Activated CD4-positive, alpha-beta T cell treated with anti-CD3 and anti-CD28 coated beads for 48 hours (primary cell): ENCODE measurements at regions not wholly inside any gene's neighbourhood (a gene's known extent, or its start where the extent isn't known, plus 50 kb on each side); places are given as distances from the start of the nearest gene placed in this dataset.

ENCODE experiments used
- DNase-seq: peaks from one replicate; pipeline ENCODE4 v3.0.0-alpha.2; 2020

DNA sequence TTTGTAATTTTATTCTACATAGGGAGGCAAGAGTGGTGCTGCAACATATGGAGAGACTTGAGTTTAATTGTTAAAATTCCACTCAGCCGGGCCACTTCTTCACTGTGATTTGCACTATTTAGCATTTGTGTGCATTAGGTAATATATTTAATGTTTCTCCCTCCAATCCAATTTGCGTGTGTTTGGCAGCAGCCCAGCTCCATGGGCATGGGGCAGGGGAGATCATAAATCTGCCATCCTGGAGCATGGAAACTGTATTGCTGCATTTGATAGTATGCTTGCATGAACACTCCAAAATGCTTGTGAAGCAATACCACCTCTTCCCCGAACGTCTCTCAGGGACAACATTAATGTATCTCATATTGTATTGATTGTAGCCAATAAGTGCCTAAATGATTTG, 339.1 kb upstream of the RBFOX1 start:
- DNase-seq, result no peak

DNA sequence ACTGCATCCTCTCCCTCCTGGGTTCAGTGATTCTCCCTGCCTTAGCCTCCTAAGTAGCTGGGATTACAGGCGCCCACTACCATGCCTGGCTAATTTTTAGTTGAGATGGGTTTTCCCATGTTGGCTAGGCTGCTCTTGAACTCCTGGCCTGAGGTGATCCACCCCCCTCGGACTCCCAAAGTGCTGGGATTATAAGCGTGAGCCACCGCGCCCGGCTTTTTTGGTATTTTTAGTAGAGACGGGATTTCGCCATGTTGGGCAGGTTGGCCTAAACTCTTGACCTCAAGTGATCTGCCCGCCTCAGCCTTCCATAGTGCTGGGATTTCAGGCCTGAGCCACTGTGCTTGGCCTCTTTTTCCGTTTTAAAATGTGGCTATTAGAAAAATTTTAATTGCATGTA, 343.8 kb upstream of the RBFOX1 start:
- DNase-seq, result no peak

DNA sequence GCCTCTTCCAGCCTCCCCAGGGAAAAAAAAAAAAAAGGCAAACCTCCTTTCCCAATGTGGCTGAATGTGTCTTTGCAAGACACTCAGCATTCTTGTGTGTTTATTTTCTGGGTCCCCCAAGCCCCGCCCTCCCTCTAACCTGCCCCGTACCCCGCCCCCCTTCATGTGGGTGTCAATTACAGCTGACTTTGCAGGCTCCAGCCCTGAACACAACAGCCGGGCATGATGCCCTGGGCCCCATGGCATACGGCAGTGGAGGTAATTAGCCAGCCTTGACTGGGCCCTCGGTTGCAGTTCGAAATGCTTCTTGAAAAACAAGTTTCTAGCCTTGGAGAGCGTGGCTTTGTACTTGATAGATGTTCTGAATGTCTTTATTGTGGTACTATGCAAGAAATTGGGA, 354.7 kb upstream of the RBFOX1 start:
- no peak for DNase-seq

DNA sequence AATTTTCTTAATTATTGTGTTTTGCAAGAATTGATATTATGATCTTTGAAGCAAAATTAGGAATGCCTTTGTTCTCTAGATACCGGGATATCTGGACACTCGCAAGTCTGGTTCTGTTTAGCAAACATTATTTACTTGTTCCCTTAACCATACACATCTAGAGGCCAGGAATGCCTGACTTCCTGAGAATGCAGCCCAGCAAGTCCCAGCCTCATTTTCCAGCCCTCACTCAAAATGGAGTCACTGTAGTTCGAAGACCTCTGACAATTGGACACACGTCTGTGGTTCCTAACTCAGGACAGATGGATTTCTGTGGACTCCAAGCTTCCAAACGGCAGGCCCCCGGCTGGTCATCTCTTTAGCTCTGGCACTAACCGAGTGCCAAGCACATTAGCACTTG, 355.4 kb upstream of the RBFOX1 start:
- DNase-seq, result no peak

DNA sequence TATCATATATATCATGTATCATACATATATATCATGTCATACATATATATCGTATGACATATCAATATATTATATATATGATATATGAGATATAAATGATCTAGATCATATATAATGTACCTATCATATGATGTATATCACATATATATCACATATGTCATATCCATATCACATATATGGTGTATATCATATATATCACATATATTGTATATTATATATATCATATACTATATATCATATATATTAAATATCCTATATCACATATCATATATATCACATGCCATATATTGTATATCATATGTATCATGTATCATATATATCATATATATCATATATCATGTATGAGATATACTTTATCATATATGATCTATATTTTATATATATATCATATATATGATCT, 355.9 kb upstream of the RBFOX1 start:
- no peak for DNase-seq

DNA sequence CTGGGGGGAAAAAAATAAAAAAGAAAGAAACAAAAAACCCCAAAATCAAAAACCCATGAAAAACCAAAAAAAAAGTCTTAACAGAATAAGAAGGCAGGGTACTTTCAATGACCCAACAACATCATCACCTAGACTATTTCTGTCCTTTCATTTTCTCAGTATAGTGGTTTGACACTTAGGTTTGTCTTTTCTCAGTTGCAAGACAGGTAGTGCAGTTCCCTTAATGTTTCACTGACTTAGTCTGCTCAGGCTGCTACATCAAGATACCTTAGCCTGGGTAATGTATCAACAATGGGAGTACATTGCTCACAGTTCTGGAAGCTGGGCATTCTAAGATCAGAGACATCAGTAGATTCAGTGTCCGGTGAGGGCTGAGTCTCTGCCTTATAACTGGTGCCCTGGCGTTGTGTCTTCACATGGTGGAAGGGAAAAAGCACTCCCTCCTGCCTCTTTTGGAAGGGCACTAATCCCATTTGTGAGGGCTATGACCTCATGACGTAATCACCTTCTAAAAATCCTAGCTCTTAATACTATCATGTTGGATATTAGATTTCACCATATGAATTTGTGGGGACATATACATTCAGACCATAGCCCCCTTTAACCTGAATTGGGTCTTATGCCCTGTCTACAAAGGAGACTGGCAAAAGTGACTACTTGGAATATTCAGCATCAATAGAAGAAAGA, 362.3 kb upstream of the RBFOX1 start:
- no peak for DNase-seq

DNA sequence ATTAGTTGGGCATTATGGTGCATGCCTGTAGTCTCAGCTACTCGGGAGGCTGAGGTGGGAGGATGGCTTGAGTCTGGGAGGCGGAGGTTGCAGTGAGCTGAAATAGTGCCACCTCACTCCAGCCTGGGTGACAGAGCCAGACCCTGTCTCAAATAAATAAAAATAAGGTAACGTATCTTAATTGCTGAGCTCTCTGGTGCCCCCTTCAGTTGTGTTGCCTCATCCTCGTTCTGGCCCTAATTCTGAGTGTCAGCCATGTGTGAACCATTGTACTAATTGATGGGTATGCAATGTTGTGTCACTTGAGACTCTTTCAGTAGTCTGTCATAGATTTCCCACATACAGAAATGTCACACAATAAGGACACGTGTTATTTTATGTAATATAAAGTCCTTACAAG, 363.1 kb upstream of the RBFOX1 start:
- no peak for DNase-seq

DNA sequence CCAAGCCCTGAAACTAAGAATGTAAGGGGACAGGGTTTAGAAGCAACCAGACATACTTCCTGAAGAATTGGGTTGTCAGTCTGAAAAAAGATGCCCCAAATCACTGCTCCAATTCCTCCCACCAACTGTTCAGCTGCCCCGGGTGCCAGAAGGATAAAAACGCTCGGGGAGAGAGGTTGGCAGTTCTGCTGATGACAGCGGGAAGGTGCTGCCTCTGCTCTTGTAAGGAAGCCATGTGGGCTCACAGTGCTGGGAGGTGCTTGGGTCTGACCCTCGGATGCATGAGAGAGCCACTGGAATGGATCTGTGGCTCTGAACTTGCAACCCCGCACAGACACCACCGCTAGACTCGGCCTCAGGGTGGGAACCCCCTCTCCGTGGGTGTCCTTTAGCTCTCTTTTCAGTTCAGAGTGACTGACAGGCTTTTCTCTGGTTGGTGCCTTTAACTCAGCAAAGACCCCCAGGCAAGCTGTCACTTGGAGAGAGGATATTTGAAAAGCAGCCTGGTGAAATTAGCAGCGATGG, 364.8 kb upstream of the RBFOX1 start:
- DNase-seq, result no peak

DNA sequence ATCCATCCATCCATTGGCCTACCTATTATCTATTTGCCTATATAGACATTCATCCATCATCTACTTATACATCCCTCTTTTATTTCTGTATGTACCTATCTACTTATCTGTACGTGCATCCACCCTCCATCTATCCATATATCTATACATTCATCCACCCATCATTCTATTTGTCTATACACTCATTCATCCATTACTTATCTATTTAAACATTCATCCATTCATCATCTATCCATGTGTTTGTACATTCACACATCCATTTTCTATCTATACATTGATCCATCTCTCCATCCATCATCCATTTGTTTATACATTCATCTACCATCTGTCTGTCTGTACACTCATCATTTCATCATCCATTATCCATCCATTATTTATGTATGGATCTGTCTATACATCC, 365.7 kb upstream of the RBFOX1 start:
- DNase-seq, result no peak

DNA sequence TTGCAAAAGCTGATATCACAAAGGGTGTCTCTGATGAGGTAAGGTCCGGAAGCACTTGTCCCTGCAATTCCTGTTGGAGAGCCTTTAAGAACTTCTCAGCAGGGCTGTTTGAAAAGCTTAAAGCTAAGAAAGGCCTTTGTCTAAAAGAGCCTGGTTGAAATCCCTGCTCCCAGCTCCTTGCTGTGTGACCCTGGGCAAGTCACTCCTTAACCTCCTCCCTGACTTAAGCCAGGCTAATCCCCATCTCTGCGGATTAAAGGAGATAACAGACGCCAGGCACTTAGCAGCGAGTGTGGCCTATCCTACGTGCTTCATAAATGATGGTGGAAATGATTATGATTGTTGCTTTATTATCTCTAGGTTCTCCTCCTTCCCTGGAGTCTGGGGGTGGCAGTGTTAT, 368.0 kb upstream of the RBFOX1 start:
- no peak for DNase-seq

DNA sequence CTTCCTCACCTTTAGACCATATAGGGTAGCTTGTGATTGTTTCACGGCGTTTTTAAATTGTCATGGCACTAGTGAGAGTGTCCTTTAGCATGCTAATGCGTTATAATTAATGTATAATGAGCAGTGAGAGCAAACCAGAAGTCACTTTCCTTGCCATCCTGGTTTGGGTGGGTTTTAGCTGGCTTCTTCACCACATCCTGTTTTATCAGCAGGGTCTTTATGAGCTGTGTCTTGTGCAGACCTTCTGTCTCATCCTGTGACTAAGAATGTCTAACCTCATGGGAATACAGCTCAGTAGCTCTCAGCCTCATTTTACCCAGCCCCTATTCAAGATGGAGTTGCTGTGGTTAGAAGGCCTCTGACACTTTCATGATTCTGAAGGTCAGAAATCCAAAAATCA, 370.9 kb upstream of the RBFOX1 start:
- no peak for DNase-seq

DNA sequence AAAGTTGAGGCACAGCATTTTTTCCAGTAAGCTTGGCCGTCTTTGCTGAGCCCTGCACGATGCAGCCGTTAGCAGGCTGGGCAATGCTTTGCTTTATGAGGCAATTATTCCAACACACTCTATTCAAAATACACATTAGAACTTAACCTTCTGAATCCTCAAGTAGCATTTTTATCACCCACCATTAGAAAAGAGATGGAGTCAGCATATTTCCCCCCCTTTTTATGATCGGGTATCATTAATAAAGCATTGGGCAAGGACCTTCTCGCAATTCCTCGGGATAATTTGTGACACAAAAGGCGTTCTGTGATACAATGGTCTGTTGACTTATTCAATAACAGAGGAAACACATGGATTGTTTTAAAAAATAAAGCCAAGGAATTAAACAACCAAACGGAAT, 374.5 kb upstream of the RBFOX1 start:
- no peak for DNase-seq

DNA sequence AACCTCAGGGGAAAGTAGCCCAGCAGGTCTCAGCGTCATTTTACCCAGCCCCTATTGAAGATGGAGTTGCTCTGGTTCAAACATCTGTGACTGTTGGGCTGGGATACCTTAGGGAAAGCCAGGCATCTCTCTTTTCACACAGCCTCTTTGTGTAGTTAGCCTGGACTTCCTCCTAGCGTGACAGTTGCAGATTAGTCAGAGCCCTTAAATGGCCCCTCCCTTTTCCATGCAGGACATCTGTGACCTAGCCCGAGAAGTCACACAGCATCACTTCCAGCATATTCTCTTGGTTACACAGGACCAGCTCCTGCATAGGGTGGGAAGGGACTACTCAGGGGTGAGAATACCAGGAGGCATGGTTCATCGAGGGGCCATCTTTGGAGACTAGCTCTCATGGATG, 375.0 kb upstream of the RBFOX1 start:
- DNase-seq, result no peak

DNA sequence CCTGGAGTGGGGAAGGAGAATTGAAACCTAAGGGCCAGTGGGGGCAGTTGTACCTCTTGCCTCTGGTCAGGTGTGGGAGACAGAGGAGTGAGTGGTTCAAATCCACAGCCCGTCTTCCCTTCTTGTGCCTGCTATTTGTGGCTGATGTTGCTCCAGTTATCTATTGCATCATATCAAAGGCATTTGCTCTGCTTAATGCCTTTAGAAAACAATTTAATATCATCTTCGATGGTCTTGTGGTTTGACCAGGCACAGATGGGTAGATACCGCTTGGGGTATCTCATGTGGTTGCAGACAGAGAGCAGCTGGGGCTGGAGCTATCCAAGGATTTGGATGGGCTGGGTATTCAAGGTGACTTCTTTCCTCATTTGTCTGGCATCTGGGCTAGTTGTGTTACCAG, 376.1 kb upstream of the RBFOX1 start:
- DNase-seq, result no peak

DNA sequence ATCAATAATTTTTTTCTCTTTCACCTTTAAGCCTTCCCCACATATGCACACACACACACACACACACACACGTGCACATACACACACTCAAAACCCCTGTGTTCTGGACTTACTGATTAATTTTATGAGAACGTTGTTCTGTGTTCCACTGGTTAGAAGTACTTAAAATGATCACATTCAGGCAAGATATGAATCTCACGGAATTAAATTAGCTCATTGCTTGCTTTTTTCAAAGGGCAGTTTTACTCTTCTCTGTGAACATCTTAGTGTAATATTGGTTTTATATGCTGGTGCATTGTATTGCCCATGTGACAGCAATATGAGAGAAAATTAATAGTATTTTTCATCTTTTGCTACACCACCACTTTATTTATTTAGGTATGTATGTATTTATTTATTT, 377.3 kb upstream of the RBFOX1 start:
- no peak for DNase-seq

DNA sequence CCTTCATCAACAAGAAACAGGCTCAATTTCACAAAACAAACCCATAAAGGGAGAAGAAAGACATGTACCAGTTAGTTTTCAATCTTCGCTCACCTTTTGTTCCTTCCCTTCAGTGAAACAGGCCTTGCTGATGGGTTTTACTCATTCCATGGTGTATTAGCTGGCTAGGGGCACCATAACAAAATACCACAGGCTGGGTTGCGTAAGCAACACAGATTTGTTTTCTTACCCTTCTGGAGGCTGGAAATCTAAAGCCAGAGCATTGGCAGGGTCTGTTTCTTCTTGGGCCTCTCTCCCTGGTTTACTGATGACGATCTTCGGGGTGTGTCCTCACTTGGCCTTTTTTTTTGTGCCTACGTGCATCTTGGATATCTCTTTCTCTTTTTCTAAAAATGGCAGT, 383.4 kb upstream of the RBFOX1 start:
- no peak for DNase-seq

DNA sequence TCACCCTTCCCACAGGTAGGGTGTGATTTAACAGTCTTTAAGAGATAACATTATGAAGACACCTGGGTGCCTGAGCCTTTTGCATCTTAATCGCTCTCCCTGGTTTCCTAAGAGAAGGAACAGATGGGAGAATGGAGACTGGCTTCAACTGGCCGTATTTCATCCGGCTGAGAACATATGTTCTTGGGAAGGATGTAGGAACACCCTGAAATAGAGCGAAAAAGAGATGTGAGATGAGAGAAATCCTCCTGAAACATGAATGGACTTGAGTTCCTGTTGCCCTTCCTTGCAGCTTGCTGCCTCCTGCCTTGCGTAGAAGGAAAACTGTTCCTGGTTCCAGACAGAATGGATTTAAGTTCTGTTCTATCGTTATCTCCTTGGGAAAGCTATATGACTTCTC, 385.4 kb upstream of the RBFOX1 start:
- no peak for DNase-seq

DNA sequence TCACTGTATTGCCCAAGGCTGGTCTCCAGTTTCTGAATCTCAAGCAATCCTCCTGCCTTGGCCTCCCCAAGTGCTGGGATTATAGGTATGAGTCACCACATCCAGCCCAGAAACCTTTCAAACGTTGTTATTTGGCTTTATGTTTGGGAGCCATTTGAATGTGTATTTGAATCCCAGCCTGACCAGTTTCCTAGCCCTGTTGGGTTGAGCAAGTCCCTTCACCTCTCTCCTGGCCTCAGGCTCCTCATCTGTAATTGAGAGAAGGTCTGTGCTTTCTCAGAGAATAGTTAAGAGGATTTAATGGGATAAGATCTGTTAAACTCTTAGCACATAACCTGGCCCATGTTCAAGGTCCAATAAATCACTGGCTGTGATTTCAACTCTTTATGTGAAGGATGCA, 385.8 kb upstream of the RBFOX1 start:
- no peak for DNase-seq

DNA sequence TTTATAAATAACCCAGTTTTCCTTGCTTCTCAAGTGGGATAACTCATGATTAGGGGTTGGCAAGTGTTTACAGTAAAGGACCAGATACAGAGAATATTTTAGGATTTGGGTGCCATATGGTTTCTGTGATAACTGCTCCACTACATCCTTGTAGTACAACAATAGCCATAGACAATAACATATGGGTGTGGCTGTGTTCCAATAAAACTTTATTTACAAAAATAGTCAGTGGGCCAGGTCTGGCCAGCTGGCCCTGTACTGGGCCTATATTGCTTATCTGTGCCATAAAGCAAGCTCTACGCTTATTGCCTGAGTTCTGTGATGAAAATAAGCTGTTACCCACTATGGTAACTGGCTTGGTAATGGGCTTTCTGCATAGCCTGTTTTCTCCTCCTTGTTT, 386.5 kb upstream of the RBFOX1 start:
- DNase-seq, result no peak

DNA sequence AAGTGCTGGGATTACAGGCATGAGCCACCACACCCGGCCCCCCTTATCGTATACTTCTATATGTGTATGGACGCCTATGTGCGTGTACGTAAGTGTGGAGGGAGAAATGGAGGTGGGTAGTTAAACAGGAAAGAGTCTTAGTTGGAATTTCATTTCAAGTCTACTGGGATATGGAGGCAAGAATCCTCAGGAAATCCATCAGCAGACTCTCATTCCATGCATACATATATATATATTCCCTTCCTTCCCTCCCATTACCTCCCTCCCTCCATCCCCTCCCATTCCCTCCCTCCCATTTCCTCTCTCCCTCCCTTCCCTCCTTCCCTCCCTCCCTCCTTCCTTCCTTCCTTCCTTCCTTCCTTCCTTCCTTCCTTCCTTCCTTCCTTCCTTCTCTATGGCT, 391.7 kb upstream of the RBFOX1 start:
- no peak for DNase-seq

DNA sequence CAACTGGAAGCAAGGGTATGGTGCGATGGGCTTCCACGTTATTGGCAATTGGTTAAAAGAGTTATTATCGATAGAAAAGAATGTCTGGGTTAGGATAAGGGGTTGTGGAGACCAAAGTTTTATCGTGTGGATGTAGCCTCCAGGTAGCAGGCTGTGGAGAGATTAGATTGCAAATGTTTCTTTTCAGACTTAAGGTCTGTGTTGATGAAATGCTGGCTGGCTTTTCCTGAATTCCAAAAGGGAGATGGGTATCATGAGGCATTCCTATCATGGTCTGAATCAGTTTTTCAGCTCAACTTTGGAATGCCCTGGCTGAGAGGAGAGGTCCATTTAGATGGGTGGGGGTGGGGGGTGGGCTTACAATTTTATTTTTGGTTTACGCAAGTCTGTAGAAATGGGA, 395.0 kb upstream of the RBFOX1 start:
- no peak for DNase-seq

DNA sequence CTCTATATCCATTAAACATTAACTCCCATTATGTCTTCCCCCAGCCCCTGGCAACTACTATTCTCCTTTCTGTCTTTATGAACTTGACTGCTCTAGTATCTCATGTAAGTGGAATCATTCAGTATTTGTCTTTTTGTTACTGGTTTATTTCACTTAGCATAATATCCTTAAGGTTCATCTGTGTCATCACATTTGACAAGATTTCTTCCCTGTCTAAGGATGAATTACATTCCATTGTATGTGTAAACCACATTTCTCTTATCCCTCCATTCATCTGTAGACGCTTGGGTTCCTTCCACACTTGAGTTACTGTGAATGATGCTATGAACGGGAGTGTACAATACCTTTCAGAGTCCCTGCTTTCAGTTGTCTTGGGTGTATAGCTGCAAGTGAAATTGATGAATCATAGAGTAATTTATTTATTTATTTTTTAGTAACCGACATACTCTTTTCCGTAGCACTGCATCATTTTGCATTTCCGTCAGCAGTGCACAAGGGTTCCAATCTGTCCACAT, 399.7 kb upstream of the RBFOX1 start:
- DNase-seq, result no peak

DNA sequence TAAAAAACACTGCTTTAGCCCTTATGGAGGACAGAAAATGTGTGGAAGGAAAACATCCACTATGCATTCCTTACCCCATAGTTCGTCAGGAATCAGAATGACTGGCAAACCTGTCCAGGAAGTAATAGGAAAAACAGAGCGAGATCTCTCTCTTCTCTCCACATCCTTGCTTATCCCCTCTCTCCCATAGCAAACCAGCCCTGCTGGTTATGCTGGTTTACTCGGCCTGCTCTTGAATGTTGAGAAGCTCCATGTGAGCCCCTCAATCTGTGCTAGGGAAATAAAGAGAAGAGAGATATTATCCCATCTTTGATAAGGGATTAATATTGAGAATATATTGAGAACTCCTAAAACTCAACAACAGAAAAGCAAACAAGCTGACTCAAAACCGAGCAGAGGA, 402.8 kb upstream of the RBFOX1 start:
- DNase-seq, result no peak

DNA sequence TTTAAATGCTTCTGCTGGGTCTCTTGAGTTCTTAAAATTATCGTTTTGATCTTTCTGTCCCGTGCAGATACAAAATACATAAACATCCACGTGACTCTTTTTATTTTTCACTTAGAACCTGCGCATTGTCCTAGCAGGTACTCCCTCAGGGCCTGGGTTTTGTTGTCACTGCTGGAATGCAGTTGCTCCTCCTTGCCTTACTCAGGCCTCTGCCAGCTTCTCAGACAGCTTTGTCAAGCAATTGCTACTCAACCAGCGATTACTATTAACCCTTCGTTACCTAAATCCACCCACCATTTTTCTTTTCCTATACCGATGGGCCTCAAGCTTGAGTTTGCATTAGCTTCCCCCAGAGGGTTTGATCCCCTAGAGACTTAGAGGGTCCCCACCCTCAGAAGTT, 405.9 kb upstream of the RBFOX1 start:
- DNase-seq, result no peak

DNA sequence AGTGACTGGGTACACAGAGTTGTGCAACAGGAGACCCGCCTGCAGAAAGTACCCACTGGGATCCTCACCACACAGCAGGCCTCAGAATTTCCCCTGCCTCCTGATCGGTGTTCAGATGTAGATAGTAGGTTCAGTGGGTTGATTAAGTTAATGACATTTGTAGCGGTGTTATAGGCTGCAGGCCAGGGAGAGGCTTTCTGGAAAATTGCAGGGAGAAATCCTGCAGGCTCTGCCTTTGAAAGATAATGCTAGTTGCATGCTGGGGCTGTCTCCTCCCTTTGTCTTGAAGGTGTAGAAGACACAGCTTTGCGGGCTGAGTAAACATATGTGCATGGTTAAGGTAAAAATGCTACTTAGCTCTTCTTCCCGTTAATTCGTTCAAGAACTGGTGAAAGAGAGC, 406.3 kb upstream of the RBFOX1 start:
- no peak for DNase-seq
